Body of pancreas (tissue), 4 donors: ENCODE measurements at regions not wholly inside any gene's neighbourhood (a gene's known extent, or its start where the extent isn't known, plus 50 kb on each side); places are given as distances from the start of the nearest gene placed in this dataset.

Source experiments
- ATAC-seq: fragments of 150-250 bp; one replicate; pipeline ENCODE4 v1.9.1; 2016
- DNase-seq, 4 donors: peaks; one replicate each; pipeline ENCODE4 v3.0.0-alpha.2; 2019
- H3K27ac ChIP-seq, 4 donors: fragments of 200-600 bp; sonication (generic); 1 replicate in 3 of 4; 2 replicates in 1 of 4; pipeline versions ENCODE4 v1.5.1 to v1.6.1; 2016 to 2019; ENCODE audit warnings: mild to moderate bottlenecking in 1 of 4, mixed read lengths in 1 of 4, moderate library complexity in 1 of 4
- H3K27me3 ChIP-seq, 2 donors: fragments of 200-600 bp; sonication (generic); one replicate each; pipeline ENCODE4 v1.6.0; 2016; ENCODE audit warnings: mild to moderate bottlenecking in 1 of 2
- H3K36me3 ChIP-seq, 2 donors: fragments of 200-600 bp; sonication (generic); replicated peaks in 1 of 2; 2 replicates each; pipeline ENCODE4 v1.5.1; 2016; ENCODE audit warnings: low read depth in 2 of 2; ENCODE audit not compliant: insufficient read depth in 1 of 2
- H3K4me1 ChIP-seq: fragments of 200-600 bp; sonication (generic); one replicate; pipeline ENCODE4 v1.6.0; 2016
- H3K4me3 ChIP-seq, 2 donors: fragments of 200-600 bp; sonication (generic); 1 replicate in 1 of 2; 2 replicates in 1 of 2; pipeline ENCODE4 v1.5.1; 2016 to 2019
- H3K9me3 ChIP-seq, 3 donors: fragments of 200-600 bp; sonication (generic); 1 replicate in 2 of 3; 2 replicates in 1 of 3; pipeline ENCODE4 v1.5.1; 2016
- POLR2A ChIP-seq, 3 donors: fragments of 450-650 bp; IDR thresholded peaks; one replicate each; pipeline ENCODE4 v1.6.1; 2016; ENCODE audit warnings: antibody characterized with exemption in 3 of 3, mild to moderate bottlenecking in 2 of 3
- WGBS, 2 donors: methylation state at CpG; one replicate each; pipeline ENCODE4 v1.1.5; 2017; 5-methylcytosine and 5-hydroxymethylcytosine counted together
- intact Hi-C: fragments of 100-400 bp; cut with DNase I; formaldehyde crosslinking; loops from one replicate; pipeline ENCODE4 v1.15.1; 2023
- TF ChIP-seq, protein P1 (sequence below), 7 experiments: fragments of 450-650 bp in 4 of 7; fragments of 200-600 bp in 3 of 7; sonication (generic) in 3 of 7; IDR thresholded peaks; one replicate each; pipeline ENCODE4 v1.5.1; 2016 to 2019; ENCODE audit warnings: antibody characterized with exemption in 7 of 7

DNA sequence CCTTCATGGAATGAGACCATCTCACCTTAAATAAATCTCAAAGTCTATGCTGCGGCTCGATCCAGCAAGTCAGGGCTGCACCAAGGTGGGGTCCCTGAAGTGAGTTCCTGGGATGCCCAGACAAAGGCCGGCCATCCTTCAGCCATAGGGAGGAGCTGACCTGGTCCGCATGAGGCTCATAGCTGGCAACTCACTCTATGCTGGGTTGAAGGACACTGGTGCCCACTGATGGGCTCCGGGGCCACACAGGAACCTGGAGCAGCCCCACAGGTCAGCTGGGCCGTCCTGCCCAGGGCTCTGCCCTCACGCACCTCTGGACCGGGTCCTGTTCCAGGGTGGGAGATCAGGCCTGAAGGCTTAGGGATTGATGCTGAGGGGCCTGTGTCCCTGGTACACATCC, 1339.3 kb downstream of the TBC1D22A start:
- TF ChIP-seq, protein P1, sequence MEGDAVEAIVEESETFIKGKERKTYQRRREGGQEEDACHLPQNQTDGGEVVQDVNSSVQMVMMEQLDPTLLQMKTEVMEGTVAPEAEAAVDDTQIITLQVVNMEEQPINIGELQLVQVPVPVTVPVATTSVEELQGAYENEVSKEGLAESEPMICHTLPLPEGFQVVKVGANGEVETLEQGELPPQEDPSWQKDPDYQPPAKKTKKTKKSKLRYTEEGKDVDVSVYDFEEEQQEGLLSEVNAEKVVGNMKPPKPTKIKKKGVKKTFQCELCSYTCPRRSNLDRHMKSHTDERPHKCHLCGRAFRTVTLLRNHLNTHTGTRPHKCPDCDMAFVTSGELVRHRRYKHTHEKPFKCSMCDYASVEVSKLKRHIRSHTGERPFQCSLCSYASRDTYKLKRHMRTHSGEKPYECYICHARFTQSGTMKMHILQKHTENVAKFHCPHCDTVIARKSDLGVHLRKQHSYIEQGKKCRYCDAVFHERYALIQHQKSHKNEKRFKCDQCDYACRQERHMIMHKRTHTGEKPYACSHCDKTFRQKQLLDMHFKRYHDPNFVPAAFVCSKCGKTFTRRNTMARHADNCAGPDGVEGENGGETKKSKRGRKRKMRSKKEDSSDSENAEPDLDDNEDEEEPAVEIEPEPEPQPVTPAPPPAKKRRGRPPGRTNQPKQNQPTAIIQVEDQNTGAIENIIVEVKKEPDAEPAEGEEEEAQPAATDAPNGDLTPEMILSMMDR (IDR thresholded peaks at IDR 0.05): no peak
- no peak overlapping the region for H3K4me3 ChIP-seq
- no peak for ATAC-seq
- intact Hi-C loops: no loop called here
- H3K4me1 ChIP-seq: no peaks in the 10 kb centered on the region
- no peak overlapping the region for H3K27ac ChIP-seq
- WGBS, 2 donors: 74 to 94% methylated on average over 2 to 8 of the region's 8 CpGs
- DNase-seq: no peak
- no peaks in the 10 kb centered on the region for H3K36me3 ChIP-seq
- H3K9me3 ChIP-seq: no peaks in the 10 kb centered on the region
- H3K27me3 ChIP-seq: no peaks in the 10 kb centered on the region

DNA sequence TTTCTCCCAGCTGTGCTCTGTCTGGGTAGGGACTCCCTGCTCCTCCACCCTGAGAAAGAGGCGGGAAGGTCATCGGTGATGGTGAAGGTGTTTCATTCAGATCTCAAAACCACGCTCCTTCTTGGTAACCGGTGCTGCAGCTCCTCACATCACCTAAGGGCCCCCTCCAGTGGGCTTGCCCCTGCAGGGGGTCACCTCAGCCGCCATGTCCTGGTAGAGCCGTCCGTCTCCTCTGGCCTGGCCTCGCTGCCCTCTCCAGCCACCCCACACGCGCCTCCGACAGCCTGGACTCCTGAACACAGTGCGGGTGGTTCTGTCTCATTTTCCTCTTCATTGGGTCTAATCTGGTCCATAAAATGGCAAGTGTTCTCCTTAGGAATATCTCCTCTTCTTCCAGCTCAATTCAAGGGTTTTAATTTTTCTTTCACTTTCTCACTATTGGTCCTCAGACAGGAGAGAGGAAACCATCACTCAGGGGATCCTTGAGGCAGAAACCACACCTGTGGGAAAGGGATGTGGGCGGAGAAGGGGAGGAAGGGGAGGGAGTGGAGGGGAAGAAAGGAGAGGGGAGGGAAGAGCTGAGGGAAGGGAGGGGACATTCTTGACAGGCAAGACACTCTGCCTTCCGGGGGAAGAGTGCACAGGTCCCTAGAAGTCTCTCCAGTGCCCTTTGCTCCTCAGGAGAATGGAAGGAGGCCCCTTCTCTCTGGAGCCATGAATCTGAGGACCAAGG, 1338.4 kb downstream of the TBC1D22A start:
- H3K4me1 ChIP-seq: no peaks in the 10 kb centered on the region
- no peak for TF ChIP-seq POLR2A (IDR thresholded peaks at IDR 0.05)
- TF ChIP-seq, protein P1 (IDR thresholded peaks at IDR 0.05): no peak
- DNase-seq (no peak), ATAC-seq (no peak)
- no peaks in the 10 kb centered on the region for H3K27me3 ChIP-seq
- H3K4me3 ChIP-seq: no peak overlapping the region
- no peak overlapping the region for H3K27ac ChIP-seq
- no peaks in the 10 kb centered on the region for H3K36me3 ChIP-seq
- no peaks in the 10 kb centered on the region for H3K9me3 ChIP-seq
- WGBS, 2 donors: 50 to 53% methylated on average over 13 to 14 of the region's 14 CpGs
- intact Hi-C loops: no loop called here

DNA sequence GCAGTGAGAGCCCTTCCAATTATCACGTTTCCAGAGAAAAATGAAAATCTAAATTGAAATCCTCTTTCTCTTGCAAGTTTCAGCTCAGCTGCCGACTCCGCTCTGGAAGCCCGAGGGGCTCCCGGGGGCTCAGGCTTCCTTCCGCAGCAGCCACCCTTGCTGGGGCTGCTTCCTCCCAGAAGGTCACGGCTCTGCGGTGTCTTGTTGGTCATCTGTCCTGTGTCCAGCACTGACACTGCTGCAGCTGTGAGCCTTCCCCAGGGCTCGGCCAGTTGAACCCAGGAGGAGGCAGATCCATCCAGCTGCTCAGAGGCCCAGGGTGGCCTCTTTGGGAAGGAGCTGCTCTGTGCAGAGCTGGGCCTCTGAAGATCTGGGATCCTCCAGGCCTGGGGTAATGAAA, 1337.2 kb downstream of the TBC1D22A start:
- WGBS, 2 donors: 46 to 63% methylated on average over 9 of the region's 9 CpGs
- Histone ChIP-seq H3K27ac (no peak overlapping the region), H3K4me3 (no peak overlapping the region), H3K4me1 (no peaks in the 10 kb centered on the region), H3K27me3 (no peaks in the 10 kb centered on the region), H3K9me3 (no peaks in the 10 kb centered on the region), H3K36me3 (no peaks in the 10 kb centered on the region)
- DNase-seq (no peak), ATAC-seq (no peak)
- TF ChIP-seq POLR2A (IDR thresholded peaks at IDR 0.05): no peak
- TF ChIP-seq, protein P1 (IDR thresholded peaks at IDR 0.05): no peak
- intact Hi-C loops: no loop called here

DNA sequence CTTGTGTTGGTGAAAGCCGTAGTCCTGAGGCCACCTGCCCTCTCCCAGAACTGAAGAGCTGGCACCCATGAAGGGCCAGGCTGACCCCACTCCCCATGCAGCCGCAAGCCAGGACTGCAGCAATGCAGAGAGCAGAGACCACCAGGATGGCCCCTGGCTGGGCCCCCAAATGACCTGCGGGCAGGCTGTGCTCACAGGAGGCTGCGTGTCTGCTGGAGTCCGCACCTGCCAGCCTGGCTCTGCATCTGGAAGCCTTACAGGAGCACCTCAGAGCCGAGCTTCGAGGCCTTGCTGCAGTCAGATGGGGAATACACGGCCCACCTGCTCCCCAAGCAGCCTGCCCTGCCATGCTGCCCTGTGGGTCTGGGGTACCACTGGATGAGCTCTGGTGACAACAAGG, 1336.8 kb downstream of the TBC1D22A start:
- H3K4me1 ChIP-seq: no peaks in the 10 kb centered on the region
- no peak for DNase-seq
- H3K36me3 ChIP-seq: no peaks in the 10 kb centered on the region
- no peaks in the 10 kb centered on the region for H3K27me3 ChIP-seq
- no peak overlapping the region for H3K4me3 ChIP-seq
- no peaks in the 10 kb centered on the region for H3K9me3 ChIP-seq
- intact Hi-C loops: no loop called here
- no peak for TF ChIP-seq POLR2A (IDR thresholded peaks at IDR 0.05)
- TF ChIP-seq, protein P1 (IDR thresholded peaks at IDR 0.05): no peak
- 52 to 54% methylated on average over 5 to 8 of the region's 8 CpGs for WGBS, 2 donors
- no peak overlapping the region for H3K27ac ChIP-seq
- ATAC-seq: no peak

DNA sequence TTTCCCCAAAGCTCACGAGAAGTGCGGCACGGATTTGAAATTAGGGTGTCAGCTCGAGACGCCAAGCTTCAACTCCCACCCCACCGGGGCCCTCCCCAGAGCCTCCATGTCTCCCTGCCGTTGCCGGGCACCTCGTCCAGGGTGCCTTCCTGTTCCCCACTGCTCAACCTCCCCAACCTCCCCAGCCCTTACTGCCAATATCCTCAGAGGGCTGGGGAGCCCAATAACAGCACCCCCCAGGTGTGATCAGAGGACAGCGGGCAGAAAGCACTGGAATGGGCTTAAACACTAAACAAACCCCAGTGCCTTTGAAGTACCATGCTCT, 1336.4 kb downstream of the TBC1D22A start:
- ATAC-seq (no peak), DNase-seq (no peak)
- Histone ChIP-seq H3K4me3 (no peak overlapping the region), H3K4me1 (no peaks in the 10 kb centered on the region), H3K9me3 (no peaks in the 10 kb centered on the region), H3K27ac (no peak overlapping the region), H3K27me3 (no peaks in the 10 kb centered on the region), H3K36me3 (no peaks in the 10 kb centered on the region)
- intact Hi-C loops: no loop called here
- 44 to 67% methylated on average over 9 to 10 of the region's 10 CpGs for WGBS, 2 donors
- TF ChIP-seq POLR2A (IDR thresholded peaks at IDR 0.05): no peak
- TF ChIP-seq, protein P1 (IDR thresholded peaks at IDR 0.05): no peak
